GM12873 (cell line): ENCODE measurements at regions not wholly inside any gene's neighbourhood (a gene's known extent, or its start where the extent isn't known, plus 50 kb on each side); places are given as distances from the start of the nearest gene placed in this dataset.
A peak's percentile ranks its signal among the peaks of the same experiment; 100 is the strongest.

Source experiments
- TF ChIP-seq, protein P1 (sequence below): IDR thresholded peaks from 2 replicates; pipeline ENCODE4 v1.5.1; 2012; ENCODE audit warnings: low read depth, mild to moderate bottlenecking, moderate library complexity, low read length, control low read depth; ENCODE audit not compliant: insufficient read depth; ENCODE audit errors: missing control alignments

DNA sequence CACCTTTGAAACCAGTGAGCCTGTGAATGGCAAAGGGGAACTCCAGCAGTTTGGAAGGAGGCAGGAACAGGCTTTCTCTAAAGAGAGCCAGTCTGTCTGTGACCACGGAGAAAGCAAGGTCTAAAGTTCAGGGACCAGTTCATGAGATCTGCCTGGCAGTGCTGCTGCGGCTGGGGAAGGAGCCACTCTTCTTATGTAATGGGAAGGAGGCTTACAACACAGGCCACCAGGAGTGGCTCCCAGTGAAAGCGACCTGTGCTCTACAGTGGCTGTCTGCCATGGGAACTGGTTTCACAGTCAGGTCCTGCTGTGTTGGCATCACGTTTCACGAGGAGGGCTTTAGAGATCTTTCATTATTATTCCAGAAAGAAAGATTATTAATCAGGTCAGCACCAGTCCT lies 291.9 kb upstream of the PRDM1 start:
- TF ChIP-seq, protein P1, sequence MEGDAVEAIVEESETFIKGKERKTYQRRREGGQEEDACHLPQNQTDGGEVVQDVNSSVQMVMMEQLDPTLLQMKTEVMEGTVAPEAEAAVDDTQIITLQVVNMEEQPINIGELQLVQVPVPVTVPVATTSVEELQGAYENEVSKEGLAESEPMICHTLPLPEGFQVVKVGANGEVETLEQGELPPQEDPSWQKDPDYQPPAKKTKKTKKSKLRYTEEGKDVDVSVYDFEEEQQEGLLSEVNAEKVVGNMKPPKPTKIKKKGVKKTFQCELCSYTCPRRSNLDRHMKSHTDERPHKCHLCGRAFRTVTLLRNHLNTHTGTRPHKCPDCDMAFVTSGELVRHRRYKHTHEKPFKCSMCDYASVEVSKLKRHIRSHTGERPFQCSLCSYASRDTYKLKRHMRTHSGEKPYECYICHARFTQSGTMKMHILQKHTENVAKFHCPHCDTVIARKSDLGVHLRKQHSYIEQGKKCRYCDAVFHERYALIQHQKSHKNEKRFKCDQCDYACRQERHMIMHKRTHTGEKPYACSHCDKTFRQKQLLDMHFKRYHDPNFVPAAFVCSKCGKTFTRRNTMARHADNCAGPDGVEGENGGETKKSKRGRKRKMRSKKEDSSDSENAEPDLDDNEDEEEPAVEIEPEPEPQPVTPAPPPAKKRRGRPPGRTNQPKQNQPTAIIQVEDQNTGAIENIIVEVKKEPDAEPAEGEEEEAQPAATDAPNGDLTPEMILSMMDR, result no peak

DNA sequence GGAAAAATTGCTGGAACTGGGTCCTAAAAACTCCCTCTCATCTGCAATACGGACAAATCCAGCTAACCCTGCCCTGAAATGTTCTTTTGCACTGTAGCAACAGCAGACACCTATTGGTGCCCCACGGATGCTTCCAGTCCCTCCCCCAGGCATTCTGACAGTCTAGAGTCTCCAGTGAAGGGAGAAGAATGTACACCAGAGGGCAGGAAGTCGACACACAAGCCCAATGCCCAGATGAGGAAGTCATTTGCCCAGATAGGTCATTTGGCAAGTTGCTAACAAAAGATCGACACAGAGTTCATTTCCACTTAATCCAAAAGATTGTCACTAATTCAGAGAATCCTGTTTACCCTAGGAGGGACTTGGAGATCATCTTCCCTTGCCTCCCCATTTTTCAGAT lies 293.0 kb upstream of the PRDM1 start:
- TF ChIP-seq, protein P1, result peak; percentile 27

DNA sequence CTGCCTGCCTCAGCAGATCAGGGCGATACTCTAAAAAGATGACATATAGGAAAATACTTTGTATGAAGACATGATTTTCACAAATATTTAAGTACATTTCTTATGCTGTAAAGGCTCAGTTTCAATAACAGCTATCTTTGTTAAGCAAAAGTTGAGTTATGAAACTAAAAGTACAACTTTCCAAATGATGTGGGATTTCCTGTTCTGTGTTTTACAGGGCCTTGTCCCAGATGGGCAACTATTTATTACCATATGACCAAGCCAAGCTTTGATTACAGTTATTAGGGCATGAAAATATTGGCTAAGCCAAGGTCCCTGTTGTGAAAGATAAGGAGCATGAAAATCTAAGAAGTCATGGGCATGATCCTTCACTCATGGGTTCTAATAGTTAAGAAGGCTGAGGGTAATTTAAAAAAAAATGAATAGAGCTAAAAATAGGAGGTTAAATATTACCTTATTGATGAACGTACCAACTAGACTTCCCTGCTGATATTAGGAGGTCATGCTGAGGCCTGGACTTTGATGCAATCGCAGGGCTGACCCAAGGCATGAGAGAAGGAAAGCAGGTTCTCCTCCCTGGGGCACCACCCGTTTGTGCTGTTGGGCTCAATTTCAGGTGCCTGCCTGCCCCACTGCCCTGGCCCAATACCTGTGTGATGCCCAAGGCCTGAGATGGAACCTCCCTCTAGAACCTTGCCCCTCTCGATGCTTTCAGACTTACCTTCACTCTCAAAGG lies 294.4 kb upstream of the PRDM1 start:
- TF ChIP-seq, protein P1, result no peak

DNA sequence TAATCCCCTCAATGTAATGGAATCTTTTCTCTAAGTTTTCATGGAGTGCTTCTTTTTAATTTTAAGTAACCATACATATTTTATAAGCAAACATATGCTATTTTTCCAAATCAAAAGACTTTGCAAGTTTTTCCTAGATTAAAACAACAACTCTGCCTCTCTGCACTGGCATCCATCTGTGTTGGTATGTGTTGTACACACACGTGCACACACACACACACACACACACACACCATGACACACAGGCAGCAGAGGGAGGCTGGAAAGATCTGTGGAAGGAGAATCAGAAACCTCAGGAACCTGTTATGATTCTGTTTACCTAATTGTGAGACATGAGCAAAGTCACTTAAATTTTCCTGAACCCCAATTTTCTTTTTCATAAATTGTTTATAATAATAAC lies 295.0 kb upstream of the PRDM1 start:
- TF ChIP-seq, protein P1, result no peak

DNA sequence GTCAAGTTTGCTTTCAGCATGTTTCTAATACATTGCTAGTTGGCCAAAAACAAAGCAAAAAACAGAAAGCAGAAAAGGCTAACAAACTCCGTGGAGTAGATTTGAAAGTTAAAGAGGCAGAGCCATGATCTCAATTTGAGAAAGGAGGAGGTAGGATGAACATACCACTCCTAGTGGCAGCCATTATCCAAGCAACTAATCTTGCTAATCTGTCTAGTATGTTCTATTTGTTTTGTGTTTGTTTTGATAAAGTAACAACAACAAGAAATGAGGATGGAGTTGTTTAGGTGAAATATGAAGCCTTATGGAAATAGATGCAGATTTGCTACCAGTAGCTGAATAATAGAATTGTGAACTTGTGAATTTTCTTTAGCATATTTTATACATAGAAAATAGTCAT lies 295.5 kb upstream of the PRDM1 start:
- TF ChIP-seq, protein P1, result no peak

DNA sequence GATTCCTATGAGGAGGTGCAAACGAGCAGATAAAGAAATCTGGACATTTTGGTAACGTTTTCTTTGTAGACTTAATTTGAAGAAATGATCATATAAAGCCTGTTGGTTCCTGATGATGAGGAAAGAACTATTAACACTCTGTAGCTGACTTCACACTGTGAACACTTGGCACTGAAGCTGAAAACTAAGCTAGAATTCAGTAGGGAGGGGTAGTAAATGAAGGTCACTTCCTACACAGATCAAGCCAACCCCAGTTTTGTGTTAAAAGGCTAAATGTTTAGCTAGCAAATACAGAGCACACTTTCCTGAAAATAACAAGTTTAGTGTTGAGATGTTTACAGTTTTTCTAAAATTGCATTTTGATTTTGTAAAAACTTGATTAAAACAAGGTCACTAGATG lies 296.2 kb upstream of the PRDM1 start:
- TF ChIP-seq, protein P1, result no peak

DNA sequence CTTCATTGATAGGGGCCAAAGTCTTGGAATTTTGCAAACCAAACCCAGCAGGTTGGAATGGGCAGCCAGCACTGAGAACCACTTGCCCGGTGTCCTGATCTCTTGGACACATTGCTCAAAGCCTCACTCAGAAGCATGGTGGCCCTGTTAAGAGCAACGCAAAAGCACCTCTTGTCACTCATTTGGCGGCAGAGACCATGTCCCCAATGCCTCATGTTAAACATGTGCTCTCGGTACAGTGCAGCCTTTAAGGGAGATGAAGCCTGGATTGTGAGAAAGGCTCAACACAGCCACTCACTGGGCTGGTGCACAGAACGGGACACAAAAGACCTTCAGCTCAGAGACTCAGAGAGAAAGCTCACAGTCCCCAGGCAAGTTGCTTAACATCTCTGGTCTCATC lies 298.4 kb upstream of the PRDM1 start:
- TF ChIP-seq, protein P1, result no peak
